WTC11 (cell line): ENCODE measurements at regions not wholly inside any gene's neighbourhood (a gene's known extent, or its start where the extent isn't known, plus 50 kb on each side); places are given as distances from the start of the nearest gene placed in this dataset.

Source experiments
- ATAC-seq: fragments of 200-7000 bp; cut with Tn5 transposase; 2 replicates; pipeline ENCODE4 v1.10.0; 2021; ENCODE audit warnings: mild to moderate bottlenecking, moderate library complexity
- CTCF ChIA-PET: fragments of 300-600 bp; sonication (Branson Sonifier 250); formaldehyde crosslinking; loops from one replicate; lab custom pipeline; 2021; ENCODE audit warnings: antibody characterized with exemption; lab: Charles Lee
- POLR2A ChIA-PET: fragments of 350-600 bp; sonication (Branson Sonifier 250); formaldehyde crosslinking; loops from one replicate; lab custom pipeline; 2021; ENCODE audit warnings: antibody characterized with exemption; lab: Charles Lee
- DNase-seq: peaks from one replicate; pipeline ENCODE4 v3.0.0; 2021; ENCODE audit warnings: low spot score
- H3K27ac Mint-ChIP-seq: 2 replicates; pipeline ENCODE4 v1.8.0; 2021; ENCODE audit warnings: mixed read lengths
- H3K27me3 Mint-ChIP-seq: 2 replicates; pipeline ENCODE4 v1.8.0; 2021; ENCODE audit warnings: low read depth, mild to moderate bottlenecking, moderate library complexity, mixed read lengths
- H3K36me3 Mint-ChIP-seq: 2 replicates; pipeline ENCODE4 v1.8.0; 2021; ENCODE audit warnings: mixed read lengths
- H3K4me1 Mint-ChIP-seq: 2 replicates; pipeline ENCODE4 v1.8.0; 2022; ENCODE audit warnings: mixed read lengths
- H3K4me3 Mint-ChIP-seq: 2 replicates; pipeline ENCODE4 v1.8.0; 2021; ENCODE audit warnings: mild to moderate bottlenecking, moderate library complexity, mixed read lengths
- H3K9me3 Mint-ChIP-seq: 2 replicates; pipeline ENCODE4 v1.8.0; 2021; ENCODE audit warnings: mixed read lengths
- ATF3 ChIP-seq: sonication (generic); formaldehyde crosslinking; conservative IDR thresholded peaks from 2 replicates; pipeline ENCODE4 v1.8.1; 2022; ENCODE audit warnings: mild to moderate bottlenecking, missing genetic modification reagents
- ATF6 ChIP-seq: sonication (generic); formaldehyde crosslinking; IDR thresholded peaks from 2 replicates; pipeline ENCODE4 v1.8.1; 2023; ENCODE audit warnings: mild to moderate bottlenecking, missing genetic modification reagents
- E2F1 ChIP-seq: sonication (generic); formaldehyde crosslinking; IDR thresholded peaks from 2 replicates; pipeline ENCODE4 v1.8.0; 2022; ENCODE audit warnings: mild to moderate bottlenecking, missing genetic modification reagents
- E2F4 ChIP-seq: sonication (generic); formaldehyde crosslinking; IDR thresholded peaks from 2 replicates; pipeline ENCODE4 v1.8.1; 2022; ENCODE audit warnings: low read depth, mild to moderate bottlenecking, moderate library complexity, missing genetic modification reagents, borderline replicate concordance
- ELF4 ChIP-seq: sonication (generic); formaldehyde crosslinking; IDR thresholded peaks from 2 replicates; pipeline ENCODE4 v1.8.1; 2022; ENCODE audit warnings: low read depth, mild to moderate bottlenecking, moderate library complexity, missing genetic modification reagents
- ERG ChIP-seq: fragments of 250-450 bp; sonication (Bioruptor Pico); IDR thresholded peaks from 2 replicates; pipeline ENCODE4 v1.8.0; 2021; ENCODE audit warnings: mild to moderate bottlenecking
- FOXK1 ChIP-seq: sonication (generic); formaldehyde crosslinking; IDR thresholded peaks from 2 replicates; pipeline ENCODE4 v1.8.0; 2022; ENCODE audit warnings: mild to moderate bottlenecking, moderate library complexity, missing genetic modification reagents
- MAX ChIP-seq: sonication (generic); formaldehyde crosslinking; IDR thresholded peaks from 2 replicates; pipeline ENCODE4 v1.8.0; 2022; ENCODE audit warnings: mild to moderate bottlenecking, missing genetic modification reagents
- MXD4 ChIP-seq: fragments of 250-450 bp; sonication (Bioruptor Pico); IDR thresholded peaks from 2 replicates; pipeline ENCODE4 v1.8.0; 2021; ENCODE audit warnings: mild to moderate bottlenecking, moderate library complexity, borderline replicate concordance
- NFYB ChIP-seq: sonication (generic); formaldehyde crosslinking; conservative IDR thresholded peaks from 2 replicates; pipeline ENCODE4 v1.8.0; 2022; ENCODE audit warnings: low read depth, missing genetic modification reagents
- PREB ChIP-seq: sonication (generic); formaldehyde crosslinking; IDR thresholded peaks from 2 replicates; pipeline ENCODE4 v1.8.1; 2022; ENCODE audit warnings: mild to moderate bottlenecking, missing genetic modification reagents, moderate library complexity, borderline replicate concordance
- STAT6 ChIP-seq: sonication (generic); formaldehyde crosslinking; conservative IDR thresholded peaks from 2 replicates; pipeline ENCODE4 v1.8.1; 2023; ENCODE audit warnings: mild to moderate bottlenecking, low read depth, missing genetic modification reagents, moderate library complexity
- ZNF138 ChIP-seq: sonication (generic); formaldehyde crosslinking; conservative IDR thresholded peaks from 2 replicates; pipeline ENCODE4 v1.8.1; 2022; ENCODE audit warnings: mild to moderate bottlenecking, moderate library complexity, missing genetic modification reagents
- ZNF219 ChIP-seq: sonication (generic); formaldehyde crosslinking; IDR thresholded peaks from 2 replicates; pipeline ENCODE4 v1.8.0; 2023; ENCODE audit warnings: missing genetic modification reagents, mild to moderate bottlenecking, borderline replicate concordance
- ZNF281 ChIP-seq: sonication (generic); formaldehyde crosslinking; IDR thresholded peaks from 2 replicates; pipeline ENCODE4 v1.8.0; 2023; ENCODE audit warnings: mild to moderate bottlenecking, missing genetic modification reagents
- ZNF532 ChIP-seq: fragments of 250-450 bp; sonication (Bioruptor Pico); IDR thresholded peaks from 2 replicates; pipeline ENCODE4 v1.9.0; 2021; ENCODE audit warnings: mild to moderate bottlenecking, borderline replicate concordance

- Mint-ChIP-seq H3K27me3 (0 out of 2 replicates have a peak, but pooled peaks cover 2% of the 10 kb centered on the region), H3K27ac (no peak overlapping the region), H3K9me3 (peaks cover 15% of the 10 kb centered on the region), H3K4me3 (no peak overlapping the region), H3K4me1 (peaks cover 9% of the 10 kb centered on the region), H3K36me3 (peaks cover 6% of the 10 kb centered on the region; the same call in 1 of the 2 replicates)
- ATAC-seq (no peak), DNase-seq (no peak)
- ChIA-PET POLR2A (no interaction called here), CTCF (interaction anchor here (1.1 to 1.6 kb wide), 2 partner anchors 287 to 292 kb away, joined by 4 read pairs; no protein-coding TSS in a partner anchor)
- TF ChIP-seq MAX (no peak), ZNF219 (CRISPR knock-in tag) (no peak), E2F4 (CRISPR knock-in tag) (no peak), E2F1 (CRISPR knock-in tag) (no peak), FOXK1 (CRISPR knock-in tag) (no peak), NFYB (CRISPR knock-in tag) (no peak), STAT6 (no peak), ERG (no peak), ELF4 (no peak), ZNF281 (no peak), ZNF532 (no peak), PREB (no peak), ATF6 (no peak), ATF3 (CRISPR knock-in tag) (no peak), ZNF138 (CRISPR knock-in tag) (no peak), MXD4 (CRISPR knock-in tag) (no peak)
These were observed 285.1 kb downstream of the GADD45G start for GRCh38 chr9:89889865-89890264.
